Suprapubic skin (tissue), 4 donors: ENCODE measurements at regions not wholly inside any gene's neighbourhood (a gene's known extent, or its start where the extent isn't known, plus 50 kb on each side); places are given as distances from the start of the nearest gene placed in this dataset.
"Not testable (repeated sequence)": the region's sequence is repeated elsewhere in the genome, so short reads cannot be mapped to it uniquely, and the experiment has no call there.

Source experiments
- DNase-seq, 2 donors: peaks; one replicate each; pipeline ENCODE4 v3.0.0-alpha.2; 2019; ENCODE audit warnings: low spot score in 2 of 2
- H3K27ac ChIP-seq: fragments of 200-600 bp; sonication (generic); one replicate; pipeline ENCODE4 v1.5.1; 2019
- H3K27me3 ChIP-seq: fragments of 200-600 bp; sonication (generic); one replicate; pipeline ENCODE4 v1.5.1; 2019
- H3K36me3 ChIP-seq: fragments of 200-600 bp; sonication (generic); one replicate; pipeline ENCODE4 v1.5.1; 2019
- H3K4me1 ChIP-seq: fragments of 200-600 bp; sonication (generic); one replicate; pipeline ENCODE4 v1.5.1; 2019
- H3K4me3 ChIP-seq: fragments of 200-600 bp; sonication (generic); one replicate; pipeline ENCODE4 v1.5.1; 2019; ENCODE audit warnings: mild to moderate bottlenecking
- H3K9me3 ChIP-seq: fragments of 200-600 bp; sonication (generic); one replicate; pipeline ENCODE4 v1.5.1; 2019
- CTCF ChIP-seq, 2 donors: fragments of 200-600 bp in 1 of 2; fragments of 450-650 bp in 1 of 2; sonication (generic) in 1 of 2; IDR thresholded peaks; one replicate each; pipeline ENCODE4 v1.5.1; 2016 to 2019; ENCODE audit warnings: antibody characterized with exemption in 2 of 2, mild to moderate bottlenecking in 1 of 2, moderate library complexity in 1 of 2
- EP300 ChIP-seq: sonication (generic); formaldehyde crosslinking; IDR thresholded peaks from one replicate; pipeline ENCODE4 v1.6.1; 2017; ENCODE audit warnings: antibody characterized with exemption
- POLR2A ChIP-seq, 2 donors: fragments of 450-650 bp; IDR thresholded peaks; one replicate each; pipeline ENCODE4 v1.6.1; 2017; ENCODE audit warnings: antibody characterized with exemption in 2 of 2, mild to moderate bottlenecking in 2 of 2, moderate library complexity in 2 of 2
- POLR2AphosphoS5 ChIP-seq, 3 donors: sonication (generic); formaldehyde crosslinking; IDR thresholded peaks; one replicate each; pipeline ENCODE4 v1.6.1; 2017; ENCODE audit warnings: antibody characterized with exemption in 3 of 3
- WGBS: methylation state at CpG from one replicate; pipeline ENCODE4 v1.1.5; 2018; 5-methylcytosine and 5-hydroxymethylcytosine counted together

GRCh38 chr22:22378446-22379415, 129.8 kb downstream of the ZNF280B start:
- Histone ChIP-seq H3K9me3 (no peaks in the 10 kb centered on the region), H3K4me1 (no peaks in the 10 kb centered on the region), H3K36me3 (no peaks in the 10 kb centered on the region), H3K27ac (no peak overlapping the region), H3K27me3 (peaks cover 45% of the 10 kb centered on the region), H3K4me3 (no peak overlapping the region)
- no peak for DNase-seq
- TF ChIP-seq POLR2A (IDR thresholded peaks at IDR 0.05) (no peak), CTCF (IDR thresholded peaks at IDR 0.05) (no peak), EP300 (no peak)
- 60% methylated on average over 7 of the region's 8 CpGs for WGBS

- no peak for DNase-seq
- Histone ChIP-seq H3K36me3 (no peaks in the 10 kb centered on the region), H3K9me3 (no peaks in the 10 kb centered on the region), H3K4me1 (no peaks in the 10 kb centered on the region), H3K4me3 (no peak overlapping the region), H3K27ac (no peak overlapping the region), H3K27me3 (peaks cover 55% of the 10 kb centered on the region)
- no peak for TF ChIP-seq EP300
- TF ChIP-seq CTCF (IDR thresholded peaks at IDR 0.05), result no peak
- no peak for TF ChIP-seq POLR2AphosphoS5 (IDR thresholded peaks at IDR 0.05)
- TF ChIP-seq POLR2A (IDR thresholded peaks at IDR 0.05), result no peak
- 56% methylated on average over 6 of the region's 11 CpGs for WGBS
Measured at GRCh38 chr22:22380098-22381030, 128.2 kb downstream of the ZNF280B start.

GRCh38 chr22:22381292-22381691, 127.2 kb downstream of the ZNF280B start:
- not testable (repeated sequence) for H3K27ac ChIP-seq, H3K9me3 ChIP-seq, DNase-seq, H3K4me1 ChIP-seq, H3K4me3 ChIP-seq, H3K36me3 ChIP-seq
- WGBS, result 75% methylated on average over 2 of the region's 2 CpGs
- peaks cover 56% of the 10 kb centered on the region for H3K27me3 ChIP-seq

- Histone ChIP-seq H3K27ac (no peak overlapping the region), H3K4me3 (no peak overlapping the region), H3K9me3 (no peaks in the 10 kb centered on the region), H3K36me3 (no peaks in the 10 kb centered on the region), H3K27me3 (peaks cover 44% of the 10 kb centered on the region), H3K4me1 (no peaks in the 10 kb centered on the region)
- 52% methylated on average over 3 of the region's 3 CpGs for WGBS
- DNase-seq, result no peak
- TF ChIP-seq POLR2A (IDR thresholded peaks at IDR 0.05) (no peak), POLR2AphosphoS5 (IDR thresholded peaks at IDR 0.05) (no peak), EP300 (no peak)
Measured at GRCh38 chr22:22384267-22384666, 124.3 kb downstream of the ZNF280B start.

- TF ChIP-seq CTCF (IDR thresholded peaks at IDR 0.05) (no peak), POLR2A (IDR thresholded peaks at IDR 0.05) (no peak), EP300 (no peak), POLR2AphosphoS5 (IDR thresholded peaks at IDR 0.05) (no peak)
- H3K4me1 ChIP-seq, result no peaks in the 10 kb centered on the region
- no peaks in the 10 kb centered on the region for H3K9me3 ChIP-seq
- no peak for DNase-seq
- H3K27me3 ChIP-seq, result peaks cover 43% of the 10 kb centered on the region
- WGBS, result 74% methylated on average over 2 of the region's 2 CpGs
- no peak overlapping the region for H3K4me3 ChIP-seq
- H3K36me3 ChIP-seq, result no peaks in the 10 kb centered on the region
- H3K27ac ChIP-seq, result no peak overlapping the region
Measured at GRCh38 chr22:22384668-22385244, 123.8 kb downstream of the ZNF280B start.
